ENCODE measurements at regions not wholly inside any gene's neighbourhood (a gene's known extent, or its start where the extent isn't known, plus 50 kb on each side); places are given as distances from the start of the nearest gene placed in this dataset.

- no peak for DNase-seq
These were observed 50.6 kb upstream of the IL6 start for GRCh38 chr7:22676385-22676784.

DNA sequence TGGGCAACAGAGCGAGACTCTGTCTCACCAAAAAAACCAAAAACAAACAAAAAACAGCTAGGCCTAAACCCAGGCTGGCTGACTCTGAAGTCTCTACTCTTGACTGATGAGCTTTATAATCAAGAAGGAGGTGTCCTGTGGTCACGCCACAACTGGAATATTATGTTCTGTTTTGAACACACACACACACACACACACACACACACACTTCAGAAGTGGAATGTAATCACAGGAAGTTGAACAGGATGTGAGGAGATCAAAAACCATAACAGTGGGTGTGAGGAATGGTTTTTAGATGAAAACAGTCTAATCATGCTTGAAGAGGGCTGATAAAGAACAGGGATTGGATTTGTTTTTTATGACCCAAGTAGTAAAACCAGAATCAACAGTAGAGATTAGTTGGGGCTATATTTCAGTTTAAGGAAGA, 51.1 kb upstream of the IL6 start:
- DNase-seq, result no peak

DNA sequence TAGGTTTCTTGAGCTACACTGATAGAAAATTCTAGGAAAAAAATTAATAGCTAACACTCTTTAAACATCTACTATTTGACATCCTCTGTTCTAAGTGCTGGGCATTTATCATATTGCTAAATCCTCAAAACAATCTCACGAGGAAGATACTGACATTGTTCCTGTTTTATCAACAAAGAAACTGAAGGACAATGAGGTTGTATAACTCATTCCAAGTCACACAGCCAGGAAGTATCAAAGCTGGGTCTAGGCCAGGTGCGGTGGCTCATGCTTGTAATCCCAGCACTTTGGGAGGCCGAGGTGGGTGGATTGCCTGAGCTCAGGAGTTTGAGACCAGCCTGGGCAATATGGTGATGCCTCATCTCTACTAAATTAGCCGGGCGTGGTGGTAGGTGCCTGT, 51.6 kb upstream of the IL6 start:
- no peak for DNase-seq

- no peak for DNase-seq
These were observed 53.9 kb upstream of the IL6 start for GRCh38 chr7:22672846-22673680.

- DNase-seq, result no peak
These were observed 55.7 kb upstream of the IL6 start for GRCh38 chr7:22671177-22671879.

GRCh38 chr7:22670422-22670815, 56.6 kb upstream of the IL6 start:
- no peak for DNase-seq

- DNase-seq, result no peak
These were observed 57.1 kb upstream of the IL6 start for GRCh38 chr7:22669692-22670421.

DNA sequence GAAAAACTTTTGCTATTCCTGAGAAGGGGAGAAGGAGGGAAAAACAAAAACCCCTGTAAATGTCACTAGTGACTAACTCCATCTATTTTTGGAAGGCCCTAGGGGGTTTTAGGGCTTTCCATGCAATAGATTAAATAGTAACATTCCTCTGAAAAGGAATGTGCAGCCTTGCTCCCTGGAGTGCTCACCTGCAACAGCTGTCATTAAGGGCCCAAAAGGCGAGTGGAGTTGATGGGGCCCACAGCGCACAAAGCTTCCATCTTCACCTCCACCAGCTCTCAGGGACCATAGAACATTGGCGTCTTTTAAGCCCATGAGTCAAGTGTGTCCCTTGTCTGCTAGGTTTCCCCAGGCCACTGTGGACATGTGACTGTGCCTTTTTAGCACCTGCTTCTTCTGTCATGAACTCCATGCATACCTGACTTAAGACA, 58.0 kb upstream of the IL6 start:
- no peak for DNase-seq

DNA sequence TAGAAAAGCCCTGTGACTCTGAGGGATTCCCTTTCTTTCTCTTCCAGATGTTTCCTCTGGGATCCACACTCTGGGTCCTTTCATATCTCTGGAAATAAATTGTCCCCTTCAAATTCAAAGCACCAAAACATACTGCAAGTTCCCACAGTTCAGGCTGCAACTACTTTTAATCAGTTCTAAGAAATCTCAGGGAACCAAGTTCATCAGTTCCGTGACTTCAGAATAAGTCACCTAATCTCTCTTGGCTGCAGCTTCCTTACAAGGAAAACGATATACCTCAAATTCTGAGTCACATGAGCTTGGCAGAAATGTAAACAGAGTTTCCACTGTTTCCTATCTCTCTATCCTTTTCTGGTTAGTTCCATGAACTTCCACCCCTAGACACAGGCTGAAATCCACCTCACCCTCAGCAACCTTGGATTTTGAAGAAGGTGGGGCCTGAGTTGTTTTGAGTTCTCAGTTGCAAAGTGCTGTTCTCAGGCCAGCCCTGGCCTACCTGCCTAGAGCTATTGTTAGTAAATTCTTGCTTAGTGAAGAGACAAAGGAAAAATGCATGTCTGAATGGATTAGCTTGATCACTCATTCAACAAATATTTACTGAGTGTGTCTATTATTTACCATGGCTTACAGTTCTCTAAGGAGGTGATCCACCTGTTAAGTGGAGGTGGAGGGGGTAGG, 59.3 kb upstream of the IL6 start:
- no peak for DNase-seq

DNA sequence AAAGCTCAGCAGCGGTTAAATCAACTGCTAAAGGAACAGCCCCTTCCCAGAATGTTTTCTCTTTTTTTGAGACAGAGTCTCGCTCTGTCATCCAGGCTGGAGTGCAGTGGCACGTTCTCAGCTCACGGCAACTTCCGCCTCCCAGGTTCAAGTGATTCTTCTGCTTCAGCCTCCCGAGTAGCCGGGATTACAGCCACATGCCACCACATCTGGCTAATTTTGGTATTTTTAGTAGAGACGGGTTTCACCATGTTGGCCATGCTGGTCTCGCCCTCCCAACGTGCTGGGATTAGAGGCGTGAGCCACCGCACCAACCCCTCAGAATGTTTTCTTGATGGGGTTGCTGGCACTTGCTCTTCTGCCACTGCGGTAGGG, 59.8 kb upstream of the IL6 start:
- no peak for DNase-seq

- DNase-seq, result no peak
These were observed 60.3 kb upstream of the IL6 start for GRCh38 chr7:22666732-22667131.

DNA sequence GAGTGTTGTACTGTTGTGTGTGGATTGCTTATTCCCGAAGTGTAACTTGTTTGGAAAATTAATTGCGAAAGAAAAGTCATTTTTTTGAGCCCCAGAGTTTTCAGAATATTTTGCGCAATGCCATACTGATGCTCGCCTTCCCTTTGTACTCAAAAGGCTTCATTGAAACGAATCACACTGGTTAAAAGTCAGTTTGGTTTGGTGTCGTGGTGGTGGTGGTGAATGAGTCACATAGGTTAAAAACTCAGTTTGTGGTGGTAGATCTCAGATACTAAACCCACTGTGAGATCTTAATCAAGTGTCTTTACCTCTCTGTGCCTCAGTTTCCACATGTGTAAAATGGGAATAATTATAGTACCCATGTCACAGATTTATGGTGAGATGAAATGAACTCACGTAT, 61.1 kb upstream of the IL6 start:
- DNase-seq, result no peak

DNA sequence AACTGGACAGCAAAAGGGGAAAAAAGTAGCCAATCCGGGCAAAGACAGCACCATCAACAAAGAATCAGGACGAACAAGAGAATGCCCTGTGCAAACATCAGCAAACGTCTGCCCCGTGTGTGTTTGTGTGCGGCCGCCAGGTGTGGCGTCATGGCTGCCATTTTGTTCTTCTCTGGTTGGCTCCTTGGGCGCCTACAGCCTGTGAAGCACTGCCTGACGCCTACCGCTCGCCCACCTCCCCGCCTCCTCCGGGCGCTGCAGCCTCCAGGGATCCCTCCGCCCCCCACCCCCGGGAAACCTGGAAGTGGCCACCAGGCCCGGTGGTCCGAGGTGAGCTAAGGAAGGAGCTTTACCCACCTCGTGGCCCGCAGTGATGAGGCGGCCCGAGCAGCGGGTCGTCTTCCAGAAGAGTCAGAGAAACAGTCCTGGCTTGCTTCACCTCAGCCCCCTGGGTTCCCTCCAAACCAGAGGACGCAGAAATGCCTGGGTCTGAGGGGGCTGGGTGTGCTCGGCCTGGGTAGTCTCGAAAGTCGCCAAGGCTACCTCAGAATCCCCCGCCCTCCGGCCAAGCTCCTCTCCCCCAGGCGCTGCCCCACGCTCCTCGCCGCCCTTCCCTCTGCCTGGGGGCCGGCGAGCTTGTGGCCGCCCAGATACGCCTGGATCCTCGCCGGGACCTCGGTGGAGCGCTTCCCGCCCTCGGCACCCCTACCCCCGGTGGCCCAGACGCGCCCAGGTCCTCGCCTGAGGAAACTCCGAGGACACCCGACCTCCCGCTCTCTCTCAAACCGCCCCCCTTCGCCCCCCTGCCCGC, 61.8 kb upstream of the IL6 start:
- no peak for DNase-seq

GRCh38 chr7:22663721-22664120, 63.3 kb upstream of the IL6 start:
- DNase-seq, result no peak

- DNase-seq, result no peak
These were observed 63.7 kb upstream of the IL6 start for GRCh38 chr7:22663357-22663718.

- DNase-seq, result no peak
These were observed 64.2 kb upstream of the IL6 start for GRCh38 chr7:22662556-22663356.

- no peak for DNase-seq
These were observed 65.0 kb upstream of the IL6 start for GRCh38 chr7:22662036-22662435.

GRCh38 chr7:22660732-22661131, 66.3 kb upstream of the IL6 start:
- no peak for DNase-seq

DNA sequence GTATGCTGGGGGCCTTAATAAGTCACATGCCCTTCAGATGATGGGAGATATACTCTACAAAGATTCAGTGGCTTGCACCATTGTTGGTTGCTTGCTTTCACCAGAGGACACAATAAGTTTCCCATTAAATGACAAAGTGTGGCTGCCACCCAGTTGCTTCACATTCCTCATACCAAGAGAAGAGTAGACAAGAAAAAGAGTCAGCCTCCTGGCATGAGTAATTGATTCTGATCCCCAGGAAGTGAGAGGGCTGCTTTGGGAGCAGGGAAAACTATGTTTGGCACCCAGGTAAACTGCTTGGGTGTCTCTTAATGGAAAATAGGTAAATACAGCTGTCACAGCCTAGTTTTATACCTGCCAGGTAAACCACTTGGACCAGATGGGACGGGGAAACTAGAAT, 66.7 kb upstream of the IL6 start:
- DNase-seq, result no peak

DNA sequence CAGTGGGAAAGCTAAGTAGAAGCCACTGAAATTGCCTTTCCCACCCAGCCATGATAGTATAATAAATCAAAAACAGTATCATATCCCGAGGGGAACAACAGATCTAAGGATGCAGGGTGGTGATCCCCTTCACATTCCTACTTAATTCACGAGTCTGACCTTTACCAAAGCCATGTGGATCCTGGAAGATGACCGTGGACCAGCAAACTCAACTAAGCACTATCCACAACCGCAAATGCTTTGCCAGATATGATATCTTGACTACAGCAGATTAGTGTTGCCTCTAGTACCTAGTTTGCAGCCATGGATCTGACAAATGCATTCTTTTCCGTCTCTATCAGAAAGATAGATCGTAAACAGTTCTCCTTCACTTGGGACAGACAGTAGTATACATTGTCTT, 67.3 kb upstream of the IL6 start:
- no peak for DNase-seq

DNA sequence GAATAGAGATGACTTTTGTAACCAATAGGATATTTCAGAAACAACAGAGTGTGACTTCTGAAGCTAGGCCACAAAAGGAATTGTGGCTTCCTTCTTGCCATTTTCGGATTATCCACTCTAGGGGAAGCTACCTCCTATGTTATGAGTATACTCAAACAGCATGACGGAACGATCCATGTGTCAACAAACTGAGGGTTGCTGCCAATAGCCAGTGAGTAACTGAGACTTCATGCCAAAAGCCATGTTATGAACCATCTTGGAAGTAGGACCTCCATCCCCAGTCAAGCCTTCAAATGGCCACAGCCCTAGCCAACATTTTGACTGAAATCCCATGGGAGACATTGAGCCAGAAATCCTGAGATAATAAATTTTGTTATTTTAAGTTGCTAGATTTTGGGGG, 69.0 kb upstream of the IL6 start:
- DNase-seq, result no peak

GRCh38 chr7:22657479-22657878, 69.5 kb upstream of the IL6 start:
- no peak for DNase-seq
